HepG2 (cell line): ENCODE measurements at regions not wholly inside any gene's neighbourhood (a gene's known extent, or its start where the extent isn't known, plus 50 kb on each side); places are given as distances from the start of the nearest gene placed in this dataset.

ENCODE experiments used
- ATAC-seq: fragments of 200-7000 bp; cut with Tn5 transposase; 3 replicates; pipeline ENCODE4 v1.9.1; 2020; ENCODE audit warnings: mild to moderate bottlenecking, moderate library complexity
- BruUV-seq: library from RNA; stranded (reverse); fragments of 400-500 nt; replicated peaks from 2 replicates; lab custom pipeline; 2021; lab: Mats Ljungman, UMichigan
- CTCF ChIA-PET: fragments of 300-600 bp; formaldehyde crosslinking; extraction: SDS; loops from one replicate; lab custom pipeline; 2021; ENCODE audit warnings: low total read pairs, inconsistent platforms, low intra/inter-chr PET ratio; lab: Yijun Ruan, JAX
- POLR2A ChIA-PET: fragments of 350-600 bp; sonication (Branson Sonifier 250); formaldehyde crosslinking; loops from one replicate; lab custom pipeline; 2020; ENCODE audit warnings: antibody characterized with exemption, inconsistent platforms; lab: Yijun Ruan, JAX
- DNase-seq: peaks from one replicate; pipeline ENCODE4 v3.0.0-alpha.2; 2015; ENCODE audit warnings: low spot score
- FAIRE-seq: peaks from 3 replicates; lab custom pipeline; 2011; peaks lifted over from hg19 to GRCh38; lab: Jason Lieb, UNC
- H2AFZ ChIP-seq: one replicate; pipeline ENCODE4 v1.6.1; 2011; ENCODE audit warnings: low read length, inconsistent platforms
- H3K27ac ChIP-seq: fragments of 300-600 bp; 3 replicates; pipeline ENCODE4 v1.8.0; 2011; ENCODE audit warnings: mixed run types, mild to moderate bottlenecking, mixed read lengths, low read length, inconsistent platforms; ENCODE audit not compliant: insufficient read depth; ENCODE audit errors: extremely low read length
- H3K27me3 ChIP-seq, 2 experiments: fragments of 200-600 bp in 1 of 2; 2 replicates in 1 of 2; 3 replicates in 1 of 2; pipeline versions ENCODE4 v1.6.0 to v1.8.0; 2011; ENCODE audit warnings: low read length in 2 of 2, mild to moderate bottlenecking in 2 of 2, moderate library complexity in 2 of 2, inconsistent platforms in 1 of 2; ENCODE audit not compliant: insufficient read depth in 2 of 2, control insufficient read depth in 1 of 2
- H3K36me3 ChIP-seq, 2 experiments: fragments of 200-600 bp in 1 of 2; replicated peaks in 1 of 2; 2 replicates in 1 of 2; 3 replicates in 1 of 2; pipeline versions ENCODE4 v1.5.1 to v1.8.0; 2011; ENCODE audit warnings: low read length in 2 of 2, inconsistent platforms in 1 of 2; ENCODE audit not compliant: insufficient read depth in 2 of 2, control insufficient read depth in 1 of 2
- H3K4me1 ChIP-seq: 2 replicates; pipeline ENCODE4 v1.5.1; 2012; ENCODE audit warnings: low read length, inconsistent platforms; ENCODE audit not compliant: insufficient read depth
- H3K4me2 ChIP-seq: 2 replicates; pipeline ENCODE4 v1.6.0; 2011; ENCODE audit warnings: low read depth, low read length, inconsistent platforms
- H3K4me3 ChIP-seq, 3 experiments: fragments of 200-600 bp in 1 of 3; sonication (generic), shearing (Covaris generic) in 1 of 3; replicated peaks in 1 of 3; 2 replicates each; pipeline ENCODE4 v1.5.1; 2011 to 2016; ENCODE audit warnings: low read length in 3 of 3, inconsistent platforms in 2 of 3, low read depth in 2 of 3, mild to moderate bottlenecking in 2 of 3, control low read depth in 1 of 3, mixed read lengths in 1 of 3; ENCODE audit not compliant: insufficient read depth in 1 of 3
- H3K79me2 ChIP-seq: one replicate; pipeline ENCODE4 v1.6.1; 2011; ENCODE audit warnings: low read length, inconsistent platforms; ENCODE audit not compliant: insufficient read depth
- H3K9ac ChIP-seq: 2 replicates; pipeline ENCODE4 v1.6.0; 2011; ENCODE audit warnings: mild to moderate bottlenecking, low read depth, low read length, inconsistent platforms; ENCODE audit not compliant: insufficient read depth
- H3K9me3 ChIP-seq: 2 replicates; pipeline ENCODE4 v1.5.1; 2012; ENCODE audit warnings: mild to moderate bottlenecking, low read length
- H4K20me1 ChIP-seq: 2 replicates; pipeline ENCODE4 v1.6.0; 2011; ENCODE audit warnings: inconsistent platforms, mild to moderate bottlenecking, low read length, moderate library complexity; ENCODE audit not compliant: insufficient read depth
- HIVEP1 ChIP-seq: sonication (generic); formaldehyde crosslinking; IDR thresholded peaks from 2 replicates; pipeline ENCODE4 v1.4.0; 2020; ENCODE audit warnings: mild to moderate bottlenecking, missing genetic modification reagents
- ISL2 ChIP-seq: sonication (generic); formaldehyde crosslinking; IDR thresholded peaks from 2 replicates; pipeline ENCODE4 v1.5.0; 2020; ENCODE audit warnings: missing genetic modification reagents
- KAT8 ChIP-seq: IDR thresholded peaks from 2 replicates; pipeline ENCODE4 v1.6.1; 2016; ENCODE audit warnings: missing genetic modification reagents, missing compliant biosample characterization
- KDM5B ChIP-seq: sonication (generic); formaldehyde crosslinking; IDR thresholded peaks from 2 replicates; pipeline ENCODE4 v1.4.0; 2020; ENCODE audit warnings: missing genetic modification reagents, mild to moderate bottlenecking, borderline replicate concordance
- KMT2A ChIP-seq: sonication (generic); formaldehyde crosslinking; IDR thresholded peaks from 2 replicates; pipeline ENCODE4 v1.4.0; 2020; ENCODE audit warnings: missing genetic modification reagents
- NR1H2 ChIP-seq: sonication (generic); formaldehyde crosslinking; IDR thresholded peaks from 2 replicates; pipeline ENCODE4 v1.8.1; 2022; ENCODE audit warnings: low read depth, missing genetic modification reagents, borderline replicate concordance
- SP5 ChIP-seq: IDR thresholded peaks from 2 replicates; pipeline ENCODE4 v1.6.1; 2016; ENCODE audit warnings: low read depth, borderline replicate concordance
- SRSF4 ChIP-seq: fragments of 200-400 bp; formaldehyde crosslinking; IDR thresholded peaks from one replicate; pipeline ENCODE4 v1.6.1; 2018; ENCODE audit warnings: mild to moderate bottlenecking, low read depth, low read length, moderate library complexity; ENCODE audit not compliant: poor library complexity, severe bottlenecking
- TFDP2 ChIP-seq: sonication (generic); formaldehyde crosslinking; IDR thresholded peaks from 2 replicates; pipeline ENCODE4 v1.4.0; 2020; ENCODE audit warnings: missing genetic modification reagents
- ZNF12 ChIP-seq: sonication (generic); formaldehyde crosslinking; IDR thresholded peaks from 2 replicates; pipeline ENCODE4 v1.5.0; 2020; ENCODE audit warnings: missing genetic modification reagents
- ZNF256 ChIP-seq: sonication (generic); formaldehyde crosslinking; conservative IDR thresholded peaks from 2 replicates; pipeline ENCODE4 v1.4.0; 2020; ENCODE audit warnings: missing genetic modification reagents
- ZNF510 ChIP-seq: sonication (generic); formaldehyde crosslinking; IDR thresholded peaks from 2 replicates; pipeline ENCODE4 v1.4.0; 2020; ENCODE audit warnings: low read depth, mild to moderate bottlenecking, missing genetic modification reagents
- WGBS: methylation state at CpG from one replicate; pipeline ENCODE4 v1.1.6; 2017; ENCODE audit warnings: low lambda C conversion rate; 5-methylcytosine and 5-hydroxymethylcytosine counted together
- in situ Hi-C: cut with HindIII; loops from 2 replicates; pipeline ENCODE4 v1.10.0; 2017; ENCODE audit warnings: low pct_unique_long_range_greater_than_20kb; ENCODE audit not compliant: extremely low pct_ligation_motif_present
- intact Hi-C: fragments of 100-400 bp; cut with micrococcal nuclease; formaldehyde crosslinking; loops from one replicate; pipeline ENCODE4 v1.10.0; 2022; ENCODE audit not compliant: unreplicated experiment

GRCh38 chr2:16288371-16289112, 348.2 kb downstream of the MYCN start:
- POLR2A ChIA-PET = no interaction called here
- ATAC-seq (no peak), FAIRE-seq (no peak)

GRCh38 chr2:16287831-16288230, 347.5 kb downstream of the MYCN start:
- Histone ChIP-seq H3K27ac (no peak overlapping the region), H3K79me2 (no peaks in the 10 kb centered on the region), H3K9ac (no peak overlapping the region), H3K27me3 (peaks cover 0 to 4% of the 10 kb centered on the region in 2 experiments; a peak in 2 of 5 replicates), H3K4me2 (no peak overlapping the region), H3K4me1 (no peaks in the 10 kb centered on the region), H2AFZ (no peak overlapping the region), H3K4me3 (no peak overlapping the region), H3K36me3 (no peaks in the 10 kb centered on the region), H3K9me3 (no peaks in the 10 kb centered on the region), H4K20me1 (no peaks in the 10 kb centered on the region)
- ATAC-seq (no peak), FAIRE-seq (no peak), DNase-seq (no peak)
- TF ChIP-seq ZNF12 (no peak), KAT8 (no peak), ZNF256 (CRISPR knock-in tag) (no peak)
- in situ Hi-C loops (no loop called here), intact Hi-C loops (no loop called here)
- BruUV-seq = no TSS peak
- CTCF ChIA-PET = no interaction called here
- POLR2A ChIA-PET = no interaction called here
- WGBS = 32% methylated on average over 3 of the region's 3 CpGs

More at GRCh38 chr2:16288371-16289112, 348.2 kb downstream of the MYCN start:
- Histone ChIP-seq H3K4me3 (no peak overlapping the region), H3K27me3 (peaks cover 0 to 4% of the 10 kb centered on the region in 2 experiments; a peak in 2 of 5 replicates), H3K9me3 (no peaks in the 10 kb centered on the region), H4K20me1 (no peaks in the 10 kb centered on the region), H2AFZ (no peak overlapping the region)
- WGBS = 2% methylated on average over 3 of the region's 3 CpGs
- in situ Hi-C loops = no loop called here
- no TSS peak for BruUV-seq
- no peak for TF ChIP-seq HIVEP1 (CRISPR knock-in tag)
- no peak for TF ChIP-seq KDM5B (CRISPR knock-in tag)
- no peak for TF ChIP-seq TFDP2 (CRISPR knock-in tag)
- TF ChIP-seq KMT2A (CRISPR knock-in tag) = no peak
- no peak for TF ChIP-seq SP5 (CRISPR knock-in tag)
- no peak for TF ChIP-seq SRSF4
- TF ChIP-seq ISL2 (CRISPR knock-in tag) = no peak
- TF ChIP-seq NR1H2 (CRISPR knock-in tag) = no peak
- no peak for TF ChIP-seq ZNF510
- TF ChIP-seq, all 625 proteins: peak for 0
- H3K4me1 ChIP-seq = no peaks in the 10 kb centered on the region
- CTCF ChIA-PET = no interaction called here
- no peak overlapping the region for H3K4me2 ChIP-seq
- no peak for DNase-seq
- no peaks in the 10 kb centered on the region for H3K36me3 ChIP-seq
- H3K79me2 ChIP-seq = no peaks in the 10 kb centered on the region
- H3K9ac ChIP-seq = no peak overlapping the region
- H3K27ac ChIP-seq = no peak overlapping the region
- intact Hi-C loops = no loop called here
